ENCODE measurements at regions not wholly inside any gene's neighbourhood (a gene's known extent, or its start where the extent isn't known, plus 50 kb on each side); places are given as distances from the start of the nearest gene placed in this dataset.

- FAIRE-seq = peak; percentile 89
- dilution Hi-C loops (cut with MboI; ENCODE audit: extremely low pct_ligation_motif_present, low sequenced_read_pairs) = no loop called here
- Histone ChIP-seq H3K79me2 (ENCODE audit: control insufficient read depth, insufficient read depth, low read length) (no peaks in the 10 kb centered on the region), H3K9me1 (replicated peaks; ENCODE audit: control insufficient read depth, extremely low read depth, insufficient read depth, low read length) (no peaks in the 10 kb centered on the region), H3K27ac (ENCODE audit: insufficient read depth, low read depth, low read length) (peak overlapping the region; percentile 66), H4K20me1 (replicated peaks; ENCODE audit: control insufficient read depth, extremely low read depth, insufficient read depth, low read length) (no peaks in the 10 kb centered on the region), H3K36me3 (ENCODE audit: control insufficient read depth in 2 of 2, extremely low read depth in 1 of 2, insufficient read depth in 2 of 2, low read length in 2 of 2) (no peaks in the 10 kb centered on the region), H3K4me3 (replicated peaks in 1 of 3; ENCODE audit: insufficient read depth in 1 of 3, low read depth in 1 of 3, low read length in 3 of 3) (no peak overlapping the region), H3K4me2 (ENCODE audit: insufficient read depth, low read length) (peak overlapping the region; percentile 40), H2AFZ (ENCODE audit: low read depth, low read length) (no peak overlapping the region), H3K9me3 (replicated peaks; ENCODE audit: control insufficient read depth, insufficient read depth, low read length) (no peaks in the 10 kb centered on the region), H3K4me1 (ENCODE audit: control insufficient read depth, extremely low read depth, insufficient read depth, low read length) (peaks cover 50% of the 10 kb centered on the region), H3K27me3 (ENCODE audit: control insufficient read depth in 2 of 2, insufficient read depth in 2 of 2, low read length in 2 of 2) (no peaks in the 10 kb centered on the region), H3K9ac (replicated peaks; ENCODE audit: extremely low read depth, insufficient read depth, low read length) (no peak overlapping the region)
- ChIA-PET POLR2A (interaction anchor here (0.5 to 1.3 kb wide), 4 partner anchors 15 to 1695 kb away, joined by 3 read pairs; no protein-coding TSS in a partner anchor), CTCF (interaction anchor here (0.6 to 1.5 kb wide), 9 partner anchors 8 to 465 kb away, joined by 3 to 5 read pairs (median 3); no protein-coding TSS in a partner anchor)
- no TSS peak for BruUV-seq (replicated peaks)
- intact Hi-C loops (cut with micrococcal nuclease) = loop anchor here (2.0 to 10.0 kb wide), 4 partner anchors 170 to 568 kb away; no protein-coding TSS in a partner anchor
- peak; percentile 66 for DNase-seq (ENCODE audit: low read depth, low spot score)
- TF ChIP-seq, protein P1, sequence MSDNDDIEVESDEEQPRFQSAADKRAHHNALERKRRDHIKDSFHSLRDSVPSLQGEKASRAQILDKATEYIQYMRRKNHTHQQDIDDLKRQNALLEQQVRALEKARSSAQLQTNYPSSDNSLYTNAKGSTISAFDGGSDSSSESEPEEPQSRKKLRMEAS (IDR thresholded peaks at IDR 0.05; ENCODE audit: insufficient read depth, insufficient read length) = no peak
- TF ChIP-seq EZH2 (IDR thresholded peaks at IDR 0.05; ENCODE audit: borderline replicate concordance, low read depth, low read length, severe bottlenecking) (no peak), POLR2AphosphoS5 (IDR thresholded peaks at IDR 0.05; ENCODE audit: insufficient read depth, low read depth, low read length) (peak; percentile 83), CTCF (IDR thresholded peaks at IDR 0.05; ENCODE audit: extremely low read depth in 1 of 2, insufficient read depth in 1 of 2, low read depth in 1 of 2, low read length in 2 of 2) (no peak), POLR2A (IDR thresholded peaks at IDR 0.05; ENCODE audit: low read depth, low read length) (peak; percentile 41), MYC (IDR thresholded peaks at IDR 0.05; ENCODE audit: low read depth, low read length) (no peak), GATA2 (IDR thresholded peaks at IDR 0.05; ENCODE audit: insufficient read depth, insufficient read length, low read depth, low read length) (peak; percentile 97), JUN (IDR thresholded peaks at IDR 0.05; ENCODE audit: borderline replicate concordance, insufficient read depth, insufficient read length, low read depth) (peak; percentile 65), FOS (IDR thresholded peaks at IDR 0.05; ENCODE audit: borderline replicate concordance, insufficient read depth, low read length) (peak; percentile 88)
Measured at GRCh38 chr21:35375115-35375514, 326.0 kb upstream of the RUNX1 start.

Data from endothelial cell of umbilical vein (primary cell).